Posterior vena cava (tissue), 2 donors: ENCODE measurements at regions not wholly inside any gene's neighbourhood (a gene's known extent, or its start where the extent isn't known, plus 50 kb on each side); places are given as distances from the start of the nearest gene placed in this dataset.

Source experiments
- DNase-seq: peaks from one replicate; pipeline ENCODE4 v3.0.0-alpha.2; 2020; ENCODE audit warnings: low spot score
- intact Hi-C, 2 donors: fragments of 100-400 bp; cut with DNase I; formaldehyde crosslinking; loops; one replicate each; pipeline versions ENCODE4 v1.14.1 to v1.14.2; 2022 to 2023
- donor health status: DM: yes; HTN: yes; CAD: no.
- donor health status: DM: yes; HTN: yes; CAD: no.

DNA sequence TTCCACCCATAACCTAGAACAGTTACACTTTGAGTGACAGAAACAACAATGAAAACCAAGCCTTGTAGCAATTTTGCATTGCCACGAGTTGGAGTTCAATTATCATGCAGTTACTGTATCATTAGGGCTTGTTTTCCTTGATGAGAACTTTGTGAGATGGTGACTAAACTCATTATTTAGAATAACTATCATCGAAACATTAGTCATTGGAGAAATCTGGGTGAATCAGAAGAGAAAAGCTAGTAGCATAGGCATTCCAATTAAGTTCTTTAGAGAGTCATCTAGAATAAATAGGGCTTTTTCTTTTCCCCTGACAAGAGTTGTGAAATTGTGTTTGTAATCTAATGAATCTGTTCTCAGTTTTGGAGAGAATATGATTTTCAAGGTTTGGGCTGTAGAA, 122.8 kb upstream of the DOCK10 start:
- no peak for DNase-seq
- intact Hi-C loops: no loop called here

DNA sequence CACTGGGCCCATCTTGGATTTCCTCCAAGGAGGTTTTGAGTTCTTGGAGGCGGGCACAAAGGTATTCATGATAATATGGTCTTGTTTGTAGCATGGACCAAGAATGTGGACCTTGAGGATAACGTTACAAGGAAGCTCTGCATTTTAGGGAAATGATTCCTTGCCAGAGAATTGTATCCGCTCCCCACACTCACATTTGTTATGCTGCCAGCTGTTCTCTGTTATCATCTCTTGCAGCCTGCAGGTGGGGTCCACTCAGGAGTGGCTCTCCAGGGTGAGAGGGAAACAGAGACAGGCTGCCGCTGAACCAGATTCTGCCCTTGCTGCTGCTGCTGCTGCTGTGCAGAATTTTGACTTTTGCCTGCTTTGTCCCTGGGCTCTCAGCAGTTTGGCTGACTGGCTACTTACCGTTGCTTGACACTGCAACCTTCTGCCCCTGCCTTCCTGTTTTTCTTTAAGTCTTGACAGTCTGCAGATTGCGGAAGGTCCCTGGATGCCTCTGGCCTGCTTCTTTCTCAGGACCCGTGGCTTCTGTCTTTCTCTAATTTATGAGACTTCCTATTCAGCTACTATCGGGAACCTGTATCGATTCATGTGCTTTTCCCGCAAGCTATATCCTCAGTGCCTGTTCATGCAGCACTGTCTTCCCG, 122.3 kb upstream of the DOCK10 start:
- no peak for DNase-seq
- intact Hi-C loops: no loop called here

DNA sequence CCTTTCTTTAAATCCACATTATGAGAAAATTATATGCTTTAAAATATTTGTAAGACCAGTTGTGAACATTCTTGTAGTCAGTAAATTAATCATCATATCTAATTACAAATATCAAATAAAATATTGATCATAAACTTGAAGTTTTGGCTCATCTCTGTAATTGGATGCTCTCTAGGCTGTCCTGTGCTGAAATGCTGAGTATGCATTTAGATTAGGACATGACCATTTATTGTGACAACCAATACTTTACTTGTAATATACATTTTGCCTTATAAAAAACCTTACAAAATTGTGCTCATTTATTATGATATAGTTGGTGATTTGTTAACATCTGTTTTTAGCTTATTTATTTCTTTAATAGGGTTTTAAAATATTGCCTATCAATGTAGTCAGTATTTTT, 116.1 kb upstream of the DOCK10 start:
- intact Hi-C loops: no loop called here

DNA sequence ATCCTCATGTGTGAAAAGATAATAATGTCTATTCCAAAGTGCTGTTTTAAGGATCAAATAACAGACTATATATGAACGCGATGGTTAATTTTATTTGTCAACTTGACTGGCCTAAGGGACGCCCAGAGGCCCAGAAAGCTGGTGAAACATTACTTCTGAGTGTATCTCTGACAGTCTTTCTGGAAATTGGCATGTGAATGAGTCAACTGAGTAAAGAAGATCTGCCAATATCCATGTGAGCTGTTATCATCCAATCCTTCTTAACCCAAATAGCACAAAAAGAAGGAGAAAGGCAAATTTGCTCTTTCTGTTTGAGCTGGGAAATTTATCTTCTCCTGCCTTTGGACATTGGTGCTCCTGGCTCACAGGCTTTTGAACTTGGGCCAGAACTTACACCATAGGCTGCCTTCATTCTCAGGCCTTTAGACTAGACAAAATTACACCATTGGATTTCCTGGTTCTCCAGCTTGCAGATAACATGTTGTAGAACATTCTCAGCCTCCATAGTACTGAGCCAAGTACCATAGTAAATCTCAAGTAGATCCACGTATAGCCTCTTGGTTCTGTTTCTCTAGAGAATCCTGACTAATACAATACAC, 114.7 kb upstream of the DOCK10 start:
- intact Hi-C loops: no loop called here
- DNase-seq: no peak

More for the DNA sequence above, 116.1 kb upstream of the DOCK10 start:
- no peak for DNase-seq

DNA sequence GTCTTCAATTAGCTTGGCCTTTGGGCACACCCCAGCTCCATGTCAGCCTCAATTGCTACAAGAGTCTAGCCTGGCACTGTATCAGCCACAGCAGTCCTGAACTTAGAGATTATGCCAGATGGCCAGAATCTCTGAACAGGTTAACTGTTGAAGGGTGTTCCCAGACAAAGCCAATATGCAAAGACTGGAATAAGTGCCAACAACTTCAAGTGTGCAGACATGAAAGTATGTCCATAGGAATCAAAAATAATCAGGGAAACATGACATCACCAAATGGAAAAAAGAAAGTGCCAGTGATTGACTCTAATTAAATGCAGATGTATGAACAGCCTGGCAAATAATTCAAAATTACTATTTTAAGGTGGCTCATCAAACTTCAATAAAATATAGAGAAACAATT, 98.5 kb upstream of the DOCK10 start:
- intact Hi-C loops: no loop called here

DNA sequence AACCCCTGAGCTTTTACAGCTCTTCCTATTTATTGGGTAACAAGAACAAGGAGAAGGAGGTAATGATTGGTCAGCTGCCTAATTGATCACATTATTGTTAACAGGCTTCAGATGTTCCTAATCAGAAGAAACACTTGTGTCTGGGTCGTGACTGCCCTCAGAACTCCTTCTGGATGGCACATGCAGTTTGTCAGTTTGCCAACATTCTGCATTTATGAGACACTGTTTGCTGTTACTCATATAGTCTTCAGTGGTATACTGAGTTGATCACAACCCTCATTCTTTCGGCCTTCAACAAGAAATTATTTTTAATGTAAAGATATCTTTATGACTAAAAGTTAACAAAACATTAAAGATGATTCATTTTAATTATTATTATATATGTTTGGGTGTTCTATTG, 95.7 kb upstream of the DOCK10 start:
- intact Hi-C loops: no loop called here
- no peak for DNase-seq

More for the DNA sequence above, 98.5 kb upstream of the DOCK10 start:
- DNase-seq: no peak

DNA sequence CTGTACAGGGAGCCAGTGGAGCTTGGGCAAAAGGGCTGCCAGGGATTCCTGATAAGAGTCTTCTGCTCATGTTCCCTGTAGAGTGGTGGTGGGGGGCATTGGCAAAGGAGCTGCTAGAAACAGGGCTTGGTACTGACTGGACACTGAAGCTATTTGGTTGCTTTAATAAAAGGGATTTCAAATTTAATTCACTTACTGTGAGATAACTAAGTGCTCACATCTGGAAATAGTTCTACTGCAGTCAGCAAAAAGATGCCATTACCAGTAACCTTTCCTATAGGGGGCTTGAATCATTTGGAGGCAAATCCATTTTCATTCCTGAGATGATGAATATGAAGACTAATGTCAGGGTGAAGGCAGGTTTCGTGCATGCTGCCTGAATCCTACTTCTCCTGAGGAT, 94.3 kb upstream of the DOCK10 start:
- no peak for DNase-seq
- intact Hi-C loops: no loop called here

DNA sequence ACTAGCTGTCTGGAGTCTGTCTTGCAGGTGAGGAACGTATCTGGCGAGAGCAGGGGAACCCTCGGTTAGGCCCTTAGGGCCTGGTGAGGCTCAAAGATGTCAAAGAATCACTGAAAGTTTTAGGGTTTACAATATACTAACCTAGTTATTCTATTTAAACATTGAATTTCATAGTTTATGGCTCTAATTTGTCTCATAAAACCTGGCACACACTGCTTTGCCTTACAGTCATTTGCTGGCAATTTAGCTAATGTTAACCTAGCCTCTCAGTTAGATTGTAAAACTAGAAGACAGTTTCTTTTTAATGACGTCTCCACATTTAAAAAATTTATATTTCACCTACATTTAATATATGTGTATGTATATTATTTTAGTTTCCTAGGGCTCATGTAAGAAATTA, 89.6 kb upstream of the DOCK10 start:
- DNase-seq: no peak
- intact Hi-C loops: no loop called here

DNA sequence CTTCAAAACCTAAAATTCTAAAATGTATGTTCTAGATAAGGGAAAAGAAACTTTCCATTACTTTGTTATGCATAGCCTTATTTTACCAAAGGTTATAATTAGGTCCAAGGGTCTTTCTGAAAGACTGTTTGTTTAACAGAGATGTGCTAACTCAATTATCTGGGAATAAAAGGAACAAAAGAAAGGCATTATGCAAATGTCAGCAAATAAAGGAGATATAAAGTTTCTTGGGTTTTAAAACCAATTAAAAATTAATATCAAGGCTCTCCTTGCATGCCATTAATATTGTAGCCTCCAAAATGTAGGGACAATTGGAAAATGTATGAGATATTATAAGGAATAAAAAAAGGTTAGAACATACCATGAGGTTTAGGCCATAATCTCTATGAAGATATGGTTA, 87.8 kb upstream of the DOCK10 start:
- intact Hi-C loops: no loop called here
- DNase-seq: no peak

DNA sequence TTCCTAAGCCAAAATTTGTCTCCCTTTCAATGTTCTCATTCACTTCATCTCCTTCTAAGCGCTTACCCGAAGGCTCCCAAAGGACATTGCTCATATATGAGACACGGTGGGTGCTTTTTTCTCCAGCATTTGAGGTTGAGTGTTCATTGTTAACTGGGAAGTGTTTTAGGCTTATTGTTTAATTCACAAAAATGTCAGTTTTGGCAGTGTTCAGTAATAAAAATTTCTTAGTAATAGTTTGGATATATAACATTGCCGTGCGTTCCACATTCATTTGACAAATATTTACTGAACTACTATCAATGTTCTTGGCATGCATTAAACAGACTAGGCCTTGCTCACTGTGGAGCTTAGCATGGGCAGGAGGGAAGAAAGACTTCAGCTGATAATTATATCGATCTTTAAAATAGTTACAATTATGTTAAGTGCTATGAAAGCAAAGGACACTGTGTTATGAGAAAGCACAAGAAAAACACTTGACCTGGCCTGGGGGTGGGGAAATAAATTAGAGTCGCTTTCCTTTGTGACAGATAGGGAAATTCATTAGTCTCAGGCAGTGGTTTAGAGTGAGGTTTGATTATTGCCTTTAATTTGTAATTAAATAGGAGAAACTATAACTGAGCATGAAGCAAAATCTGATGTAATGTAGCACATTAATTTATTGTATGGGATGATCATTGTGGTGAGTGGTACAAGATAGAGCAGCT, 82.2 kb upstream of the DOCK10 start:
- no peak for DNase-seq
- intact Hi-C loops: no loop called here

DNA sequence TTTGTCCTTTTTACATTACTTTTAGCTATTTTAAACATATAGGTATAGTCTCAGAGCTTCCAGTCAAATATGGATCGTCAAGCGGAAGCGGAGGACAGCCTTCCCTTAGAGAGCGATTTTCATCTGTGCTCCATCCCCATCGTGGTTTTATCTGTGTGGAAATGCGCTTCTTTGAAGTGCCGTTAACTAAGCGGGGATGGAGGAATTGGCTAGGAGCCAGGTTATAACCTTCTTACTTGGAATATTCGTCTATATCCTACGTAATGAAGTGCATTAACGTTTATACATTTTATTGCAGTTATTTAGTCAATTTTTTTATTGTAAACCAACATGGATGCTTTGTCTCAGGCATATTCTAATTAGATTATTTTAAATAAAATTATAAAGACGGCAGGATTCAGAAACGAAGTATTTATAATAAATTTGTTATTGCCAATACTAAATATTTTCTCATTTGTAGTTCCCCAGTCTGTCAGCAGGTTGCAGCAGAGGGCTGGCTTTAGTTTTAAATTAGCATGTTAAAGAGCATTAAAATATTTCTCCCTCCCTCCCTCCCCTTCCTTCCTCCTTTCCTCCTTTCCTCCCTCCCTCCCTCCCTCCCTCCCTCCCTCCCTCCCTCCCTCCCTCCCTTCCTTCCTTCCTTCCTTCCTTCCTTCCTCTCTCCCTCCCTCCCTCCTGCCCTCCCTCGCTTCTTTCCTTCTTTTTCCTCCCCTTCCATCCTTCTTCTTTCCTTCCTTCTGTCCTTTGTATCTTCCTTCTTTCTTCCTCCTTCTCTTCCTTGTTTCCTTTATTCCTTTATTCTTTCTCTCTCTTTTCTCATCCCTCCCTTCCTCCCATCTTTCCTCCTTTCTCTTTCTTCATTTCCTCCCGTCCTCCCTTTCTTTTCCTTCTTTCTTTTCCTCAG, 80.6 kb upstream of the DOCK10 start:
- intact Hi-C loops: no loop called here
- DNase-seq: no peak

DNA sequence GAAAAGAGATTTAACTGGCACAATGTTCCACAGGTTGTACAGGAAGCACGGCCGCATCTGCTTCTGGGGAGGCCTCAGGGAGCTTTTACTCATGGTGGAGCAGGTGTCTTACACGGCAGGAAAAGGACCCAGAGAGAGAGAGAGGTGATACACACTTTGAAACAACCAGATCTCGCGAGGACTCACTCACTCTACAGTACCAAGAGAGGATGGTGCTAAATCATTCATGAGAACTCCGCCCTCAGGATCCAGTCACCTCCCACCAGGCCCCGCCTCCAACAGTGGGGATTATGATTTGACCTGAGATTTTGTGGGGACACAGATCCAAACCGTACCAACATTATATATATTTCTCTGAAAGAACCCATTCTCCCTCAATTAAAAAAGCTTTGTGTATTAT, 79.7 kb upstream of the DOCK10 start:
- DNase-seq: no peak
- intact Hi-C loops: no loop called here

DNA sequence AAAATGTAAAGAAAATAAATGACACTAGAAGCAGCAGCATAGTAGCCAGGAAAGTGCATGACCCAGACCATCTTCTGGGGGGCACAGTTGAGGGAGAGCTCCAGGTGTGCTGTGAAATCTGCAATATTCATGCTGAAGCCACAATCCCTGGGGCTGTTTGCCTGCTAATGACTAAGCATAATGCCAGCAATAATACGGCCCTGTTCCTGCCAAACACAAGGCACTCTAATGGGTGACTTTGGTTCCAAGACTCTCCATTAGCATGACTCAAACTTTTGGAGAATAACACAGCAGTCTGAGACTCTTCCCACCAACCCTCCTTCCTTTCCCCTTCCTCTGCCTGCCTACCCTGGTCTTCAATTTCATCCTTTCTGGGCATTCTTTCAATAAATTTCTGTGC, 77.9 kb upstream of the DOCK10 start:
- DNase-seq: no peak
- intact Hi-C loops: no loop called here

DNA sequence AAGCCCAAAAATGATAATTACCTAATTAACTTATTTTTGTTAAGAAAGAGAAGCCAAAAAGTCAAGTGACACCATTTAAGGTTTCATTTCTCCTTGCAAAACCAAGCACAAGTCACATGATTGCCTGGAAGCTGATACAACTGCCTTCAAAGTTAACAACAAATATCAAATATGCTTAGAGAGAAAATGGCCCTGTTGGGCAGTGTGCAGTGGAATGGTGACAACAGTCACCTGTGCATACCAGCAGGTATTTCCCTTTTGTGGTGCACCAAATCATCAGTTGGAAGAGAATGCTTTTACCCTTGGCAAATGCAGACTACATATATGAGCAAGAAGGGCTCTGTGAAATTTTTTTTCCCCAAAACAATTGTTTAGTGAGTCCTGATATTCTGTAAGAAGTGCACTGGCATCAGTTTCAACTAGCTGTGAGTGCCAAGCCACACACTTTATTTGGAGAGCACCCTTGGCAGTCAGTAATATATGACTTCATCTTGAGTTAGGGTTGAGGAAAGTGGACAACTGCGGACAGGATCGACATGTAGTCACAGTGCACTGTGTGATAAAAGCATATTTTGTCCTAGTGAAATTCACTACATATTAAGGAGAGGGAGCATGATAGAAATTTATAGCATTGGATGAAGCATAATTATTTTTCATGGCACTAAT, 74.9 kb upstream of the DOCK10 start:
- DNase-seq: no peak
- intact Hi-C loops: loop anchor here in 1 of 2 donors (5.0 kb wide), 1 partner anchor 210 kb away; no protein-coding TSS in a partner anchor

DNA sequence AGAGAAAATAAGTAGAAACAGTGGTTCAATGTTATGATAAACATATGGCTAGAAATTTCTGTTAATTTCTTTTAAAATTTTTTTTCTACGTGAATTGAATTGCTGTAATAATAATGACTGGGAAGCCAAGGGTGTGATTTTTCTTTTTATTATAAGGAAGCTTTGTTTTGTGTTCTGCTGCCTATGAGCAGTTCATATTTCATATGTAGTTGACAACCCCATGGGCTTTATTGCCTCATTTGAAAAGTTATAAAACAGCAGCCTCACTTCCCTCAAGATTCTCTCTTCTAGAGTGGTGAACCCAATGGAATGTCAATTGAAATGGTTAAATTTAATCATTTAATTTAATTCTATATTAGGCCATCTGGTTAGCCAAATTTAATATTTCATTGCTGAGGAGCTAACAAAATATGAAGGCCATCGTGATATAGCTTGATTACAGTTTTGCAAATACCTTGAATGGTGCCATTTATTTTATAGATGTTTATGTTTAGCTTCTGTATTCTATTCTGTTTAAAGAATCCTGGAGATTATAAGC, 72.6 kb upstream of the DOCK10 start:
- intact Hi-C loops: loop anchor here (5.0 kb wide), 2 partner anchors 212 to 283 kb away; no protein-coding TSS in a partner anchor
- DNase-seq: no peak

DNA sequence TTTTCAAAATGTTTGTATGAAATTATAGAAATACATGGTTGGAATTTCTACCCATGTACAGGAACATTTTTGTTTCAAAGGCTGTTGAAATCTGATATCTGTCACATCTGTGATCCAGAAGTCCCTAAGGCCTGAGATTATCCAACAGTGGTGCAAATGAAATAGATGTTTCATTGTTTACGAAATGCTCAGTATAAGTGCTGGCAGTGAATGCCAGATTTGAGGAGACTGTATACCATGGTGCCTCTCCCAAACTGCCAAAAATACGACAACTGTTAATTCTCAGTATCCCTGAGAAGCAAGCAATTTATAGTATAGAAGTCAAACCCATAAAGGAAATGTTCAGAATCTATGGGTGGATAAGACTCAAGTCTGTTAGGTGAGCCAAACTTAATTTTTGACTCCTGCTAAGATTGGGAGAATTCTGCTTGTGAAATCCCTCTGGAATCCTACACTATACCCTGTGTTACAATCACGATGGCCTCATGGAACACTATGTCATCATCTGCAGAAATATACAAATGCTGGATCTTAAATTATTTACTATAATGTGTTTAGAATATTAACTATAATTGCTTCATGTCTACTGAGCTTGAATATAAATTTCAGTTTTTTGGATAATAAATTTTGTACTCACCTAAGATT, 71.2 kb upstream of the DOCK10 start:
- DNase-seq: no peak
- intact Hi-C loops: loop anchor here in 1 of 2 donors (5.0 kb wide), 1 partner anchor 281 kb away; no protein-coding TSS in a partner anchor

DNA sequence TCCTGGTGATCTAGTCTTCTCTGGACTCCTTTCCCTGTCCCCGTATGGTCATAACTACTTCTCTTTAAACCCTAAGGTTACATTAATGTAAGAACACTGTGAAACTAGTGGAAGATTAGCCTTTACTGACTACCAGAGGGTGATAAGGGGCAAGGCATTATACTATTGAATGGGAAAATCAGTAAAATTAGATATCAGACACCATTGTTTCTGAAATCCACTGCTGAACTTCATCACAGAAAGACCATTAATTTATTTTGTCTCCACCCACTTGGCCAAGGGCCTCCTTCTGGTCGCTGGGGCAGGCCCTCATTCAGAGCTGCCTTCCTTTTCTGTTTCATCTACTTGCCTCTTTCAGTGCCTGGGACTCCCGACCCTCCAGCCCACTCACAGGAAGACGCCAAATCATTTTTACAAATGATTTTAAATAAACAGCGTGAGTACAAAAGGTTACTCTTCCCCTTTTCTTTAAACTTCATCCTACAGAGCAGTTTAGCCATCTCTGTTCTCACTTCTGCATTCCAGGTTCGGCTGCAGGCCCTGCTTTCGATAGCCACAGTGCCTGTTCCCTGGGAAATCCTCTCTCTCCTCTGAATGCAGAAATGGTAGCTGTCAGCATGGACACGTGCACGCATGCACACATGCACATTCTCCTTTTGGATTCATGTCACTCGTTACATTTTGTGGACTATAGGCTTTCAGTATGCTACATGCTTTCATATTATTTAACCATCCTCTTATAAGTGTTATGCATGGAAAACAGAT, 70.3 kb upstream of the DOCK10 start:
- intact Hi-C loops: loop anchor here in 1 of 2 donors (5.0 kb wide), 1 partner anchor 280 kb away; no protein-coding TSS in a partner anchor
- DNase-seq: no peak

DNA sequence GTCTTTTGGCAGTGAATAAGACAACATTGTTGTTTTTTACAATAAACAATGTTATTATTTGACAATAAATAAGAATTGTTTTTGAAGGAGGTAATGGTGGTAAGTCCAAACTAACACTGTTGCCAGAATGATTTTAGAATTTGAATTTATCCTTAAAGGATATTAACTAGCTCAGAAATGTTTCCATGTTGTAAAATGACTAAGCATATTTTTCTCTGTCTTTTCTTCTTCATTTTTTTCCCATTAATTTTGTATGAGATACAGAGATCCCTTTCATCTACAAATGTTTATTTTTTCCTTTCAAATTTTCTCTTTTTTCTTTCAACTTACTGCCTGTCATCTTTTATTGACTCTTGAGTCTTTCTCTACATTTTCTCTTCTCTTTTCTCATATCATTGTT, 66.5 kb upstream of the DOCK10 start:
- intact Hi-C loops: no loop called here
- DNase-seq: no peak
